GM21390 (cell line): ENCODE measurements at regions not wholly inside any gene's neighbourhood (a gene's known extent, or its start where the extent isn't known, plus 50 kb on each side); places are given as distances from the start of the nearest gene placed in this dataset.
"Not testable (repeated sequence)": the region's sequence is repeated elsewhere in the genome, so short reads cannot be mapped to it uniquely, and the experiment has no call there.

Experiments used
- ATAC-seq: cut with Tn5 transposase; IDR thresholded peaks from one replicate; pipeline ENCODE4 v1.9.1; 2021; ENCODE audit not compliant: unreplicated experiment

- ATAC-seq: no peak
Observed at GRCh38 chr1:198809247-198809646, 170.4 kb downstream of the PTPRC start.

- no peak for ATAC-seq
Observed at GRCh38 chr1:198811449-198811848, 172.6 kb downstream of the PTPRC start.

GRCh38 chr1:198823626-198824025 lies 184.8 kb downstream of the PTPRC start:
- ATAC-seq: no peak

GRCh38 chr1:198825254-198825653 lies 186.4 kb downstream of the PTPRC start:
- ATAC-seq: no peak

- no peak for ATAC-seq
Observed at GRCh38 chr1:198829356-198829755, 190.5 kb downstream of the PTPRC start.

GRCh38 chr1:198829944-198830343 lies 191.1 kb downstream of the PTPRC start:
- no peak for ATAC-seq

- ATAC-seq: no peak
Observed at GRCh38 chr1:198830412-198830811, 191.6 kb downstream of the PTPRC start.

GRCh38 chr1:198833706-198834503 lies 195.1 kb downstream of the PTPRC start:
- ATAC-seq: no peak

- no peak for ATAC-seq
Observed at GRCh38 chr1:198837278-198838021, 198.6 kb downstream of the PTPRC start.

GRCh38 chr1:198838022-198838342 lies 199.1 kb downstream of the PTPRC start:
- no peak for ATAC-seq

- ATAC-seq: no peak
Observed at GRCh38 chr1:198841477-198841876, 202.6 kb downstream of the PTPRC start.

- ATAC-seq: no peak
Observed at GRCh38 chr1:198842686-198843085, 203.8 kb downstream of the PTPRC start.

- ATAC-seq: no peak
Observed at GRCh38 chr1:198845271-198845670, 206.4 kb downstream of the PTPRC start.

- ATAC-seq: no peak
Observed at GRCh38 chr1:198845851-198846250, 207.0 kb downstream of the PTPRC start.

- no peak for ATAC-seq
Observed at GRCh38 chr1:198846556-198846955, 207.7 kb downstream of the PTPRC start.

GRCh38 chr1:198848206-198848605 lies 209.4 kb downstream of the PTPRC start:
- no peak for ATAC-seq

GRCh38 chr1:198848649-198849048 lies 209.8 kb downstream of the PTPRC start:
- ATAC-seq: no peak

GRCh38 chr1:198849093-198849492 lies 210.3 kb downstream of the PTPRC start:
- ATAC-seq: no peak

- ATAC-seq: no peak
Observed at GRCh38 chr1:198850196-198850595, 211.4 kb downstream of the PTPRC start.

GRCh38 chr1:198850966-198851365 lies 212.1 kb downstream of the PTPRC start:
- not testable (repeated sequence) for ATAC-seq

- ATAC-seq: no peak
Observed at GRCh38 chr1:198856601-198857000, 217.8 kb downstream of the PTPRC start.

- ATAC-seq: no peak
Observed at GRCh38 chr1:198858033-198858432, 219.2 kb downstream of the PTPRC start.
